Mesendoderm (in vitro differentiated cells): ENCODE measurements at regions not wholly inside any gene's neighbourhood (a gene's known extent, or its start where the extent isn't known, plus 50 kb on each side); places are given as distances from the start of the nearest gene placed in this dataset.

Source experiments
- DNase-seq: peaks from one replicate; pipeline ENCODE4 v3.0.0; 2013
- H2AK5ac ChIP-seq: 2 replicates; pipeline ENCODE4 v1.6.1; 2013; ENCODE audit warnings: low read length, inconsistent platforms
- H2BK120ac ChIP-seq: 2 replicates; pipeline ENCODE4 v1.6.1; 2013; ENCODE audit warnings: low read depth, mild to moderate bottlenecking, low read length, moderate library complexity, mixed read lengths
- H2BK15ac ChIP-seq: replicated peaks from 2 replicates; pipeline ENCODE4 v1.6.1; 2013; ENCODE audit warnings: low read depth, mild to moderate bottlenecking, moderate library complexity
- H2BK5ac ChIP-seq: 2 replicates; pipeline ENCODE4 v1.6.1; 2013; ENCODE audit warnings: low read length, inconsistent platforms
- H3K18ac ChIP-seq: 2 replicates; pipeline ENCODE4 v1.6.1; 2013; ENCODE audit warnings: mild to moderate bottlenecking, low read length, mixed read lengths
- H3K23ac ChIP-seq: one replicate; pipeline ENCODE4 v1.6.1; 2013; ENCODE audit warnings: low read length
- H3K27ac ChIP-seq: 2 replicates; pipeline ENCODE4 v1.5.1; 2013; ENCODE audit warnings: low read depth, mild to moderate bottlenecking, inconsistent platforms, low read length, moderate library complexity
- H3K27me3 ChIP-seq: 2 replicates; pipeline ENCODE4 v1.6.1; 2013; ENCODE audit warnings: low read length, control low read depth, mild to moderate bottlenecking, inconsistent platforms; ENCODE audit not compliant: insufficient read depth, poor library complexity
- H3K36me3 ChIP-seq: 2 replicates; pipeline ENCODE4 v1.6.1; 2013; ENCODE audit warnings: low read length, inconsistent platforms; ENCODE audit not compliant: control insufficient read depth, insufficient read depth
- H3K4ac ChIP-seq: one replicate; pipeline ENCODE4 v1.6.1; 2013; ENCODE audit warnings: low read depth, mild to moderate bottlenecking, low read length, moderate library complexity
- H3K4me1 ChIP-seq: 2 replicates; pipeline ENCODE4 v1.6.1; 2013; ENCODE audit warnings: low read depth, low read length, inconsistent platforms; ENCODE audit not compliant: control insufficient read depth
- H3K4me2 ChIP-seq: 2 replicates; pipeline ENCODE4 v1.6.1; 2013; ENCODE audit warnings: low read length
- H3K4me3 ChIP-seq: 2 replicates; pipeline ENCODE4 v1.5.1; 2013; ENCODE audit warnings: mild to moderate bottlenecking, low read length
- H3K56ac ChIP-seq: one replicate; pipeline ENCODE4 v1.6.1; 2013; ENCODE audit warnings: low read length
- H3K79me1 ChIP-seq: 2 replicates; pipeline ENCODE4 v1.6.1; 2013; ENCODE audit warnings: low read length, inconsistent platforms
- H3K79me2 ChIP-seq: 2 replicates; pipeline ENCODE4 v1.6.1; 2013; ENCODE audit warnings: mild to moderate bottlenecking, low read length; ENCODE audit not compliant: control insufficient read depth, insufficient read depth
- H3K9ac ChIP-seq: 2 replicates; pipeline ENCODE4 v1.6.1; 2013; ENCODE audit warnings: low read length, inconsistent platforms
- H4K5ac ChIP-seq: one replicate; pipeline ENCODE4 v1.6.1; 2013; ENCODE audit warnings: low read length
- H4K8ac ChIP-seq: one replicate; pipeline ENCODE4 v1.6.1; 2013; ENCODE audit warnings: low read depth, mild to moderate bottlenecking, control low read depth, low read length, moderate library complexity
- WGBS: extraction: QIAGEN DNeasy Blood & Tissue Kit; methylation state at CpG from one replicate; pipeline ENCODE4 v1.1.7; 2013; ENCODE audit warnings: low lambda C conversion rate, missing lambda C conversion rate; ENCODE audit not compliant: insufficient coverage; ENCODE audit errors: extremely low coverage; 5-methylcytosine and 5-hydroxymethylcytosine counted together

DNA sequence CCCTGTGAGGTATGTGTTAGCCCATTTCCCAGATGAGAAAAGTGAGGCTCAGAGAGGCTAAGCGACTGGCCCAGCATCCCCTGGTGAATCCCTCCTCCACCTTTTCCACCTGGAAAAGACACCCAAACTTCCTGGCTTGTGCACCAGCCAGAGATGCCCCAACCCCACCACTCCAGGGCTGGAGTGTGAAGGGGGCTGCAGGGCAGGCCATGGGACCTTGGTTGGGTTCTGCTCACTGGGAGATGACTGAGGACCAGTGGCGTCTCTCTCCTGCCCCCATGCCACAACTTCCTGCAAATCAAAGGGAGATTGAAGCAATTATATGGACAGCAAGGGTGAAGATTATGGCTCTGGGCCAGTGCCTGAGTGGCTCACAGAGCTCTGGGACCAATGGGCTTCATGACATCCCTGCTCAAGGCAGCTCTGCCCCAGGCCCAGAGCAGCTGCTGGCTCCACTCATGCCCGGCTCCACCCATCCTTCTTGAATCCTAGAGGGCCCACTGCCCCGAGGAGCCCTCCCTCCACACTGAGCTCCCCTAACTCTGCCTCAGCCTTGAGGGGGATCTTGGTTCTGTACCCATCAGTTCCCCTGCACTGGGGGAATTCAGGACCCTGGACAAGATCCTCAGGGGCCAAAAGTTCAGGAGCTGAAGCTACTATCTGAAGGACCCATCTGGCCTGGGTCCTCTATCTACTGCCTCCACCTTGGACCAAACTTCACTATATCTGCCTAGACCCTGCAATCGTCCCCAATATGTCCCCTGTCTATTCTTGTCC is 416.9 kb downstream of the PTPRU start:
- H3K23ac ChIP-seq = no peak overlapping the region
- no peak overlapping the region for H2AK5ac ChIP-seq
- H3K4me1 ChIP-seq = no peaks in the 10 kb centered on the region
- no peaks in the 10 kb centered on the region for H3K79me2 ChIP-seq
- WGBS = no CpG with 5 or more reads among the region's 5 CpGs
- H4K5ac ChIP-seq = no peak overlapping the region
- no peak overlapping the region for H3K4me3 ChIP-seq
- H3K36me3 ChIP-seq = no peaks in the 10 kb centered on the region
- no peak for DNase-seq
- H3K27me3 ChIP-seq = no peaks in the 10 kb centered on the region
- no peak overlapping the region for H2BK15ac ChIP-seq
- H3K4me2 ChIP-seq = no peak overlapping the region
- no peak overlapping the region for H3K18ac ChIP-seq
- no peak overlapping the region for H3K27ac ChIP-seq
- H2BK5ac ChIP-seq = no peak overlapping the region
- H4K8ac ChIP-seq = no peak overlapping the region
- H3K79me1 ChIP-seq = no peaks in the 10 kb centered on the region
- no peak overlapping the region for H2BK120ac ChIP-seq
- no peak overlapping the region for H3K56ac ChIP-seq
- no peak overlapping the region for H3K9ac ChIP-seq
- no peak overlapping the region for H3K4ac ChIP-seq

DNA sequence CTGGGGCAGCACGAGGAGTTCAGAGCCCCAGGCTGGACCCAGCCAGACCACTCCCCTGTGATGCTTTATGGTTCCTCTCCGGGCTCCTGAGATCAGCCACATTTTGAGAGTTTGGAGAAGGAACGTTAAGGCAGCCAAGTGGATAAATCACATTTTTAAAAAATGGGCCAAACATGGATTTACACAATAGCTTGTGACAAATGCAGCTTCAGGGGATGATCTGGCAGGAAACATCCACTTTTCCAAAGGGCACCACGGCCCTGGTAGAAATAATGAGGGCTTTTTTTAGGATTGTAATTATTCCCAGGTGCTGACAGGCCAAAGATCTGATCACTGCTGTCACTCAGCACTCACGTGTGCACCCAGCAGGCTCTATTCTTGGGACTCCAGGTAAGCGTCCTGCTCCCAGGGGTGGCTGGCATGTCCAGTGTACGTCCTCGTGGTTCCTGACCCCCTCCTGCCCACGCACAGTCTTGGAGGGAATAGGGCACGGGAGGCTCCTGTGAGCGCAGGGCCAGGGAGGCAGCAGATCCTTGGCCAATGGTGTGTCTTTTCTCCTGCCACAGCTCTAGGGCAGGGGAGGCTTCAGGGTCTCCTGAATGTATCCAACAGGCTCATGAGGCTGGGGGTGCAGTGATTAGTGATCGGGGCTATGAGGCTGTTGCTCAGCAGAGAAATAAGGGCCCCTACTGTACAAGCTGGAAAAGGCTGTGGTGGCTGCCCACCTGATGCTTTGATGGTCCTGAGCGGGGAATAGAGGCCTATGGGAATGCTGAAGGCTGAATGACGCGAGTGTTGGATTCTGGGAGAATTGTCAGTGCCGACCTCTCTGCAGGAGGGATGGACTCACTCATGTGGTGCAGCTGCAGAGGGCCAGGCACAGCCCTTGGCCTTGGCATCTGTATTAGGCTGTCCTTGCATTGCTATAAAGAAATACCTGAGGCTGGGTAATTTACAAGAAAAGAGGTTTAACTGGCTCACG is 415.7 kb downstream of the PTPRU start:
- no peak overlapping the region for H3K18ac ChIP-seq
- H3K4me1 ChIP-seq = no peaks in the 10 kb centered on the region
- no peaks in the 10 kb centered on the region for H3K79me2 ChIP-seq
- no peak overlapping the region for H3K23ac ChIP-seq
- H3K56ac ChIP-seq = no peak overlapping the region
- no peak overlapping the region for H3K4ac ChIP-seq
- H2BK15ac ChIP-seq = no peak overlapping the region
- H3K4me3 ChIP-seq = no peak overlapping the region
- H2AK5ac ChIP-seq = no peak overlapping the region
- H3K27me3 ChIP-seq = no peaks in the 10 kb centered on the region
- H3K36me3 ChIP-seq = no peaks in the 10 kb centered on the region
- DNase-seq = no peak
- no CpG with 5 or more reads among the region's 17 CpGs for WGBS
- H4K8ac ChIP-seq = no peak overlapping the region
- no peaks in the 10 kb centered on the region for H3K79me1 ChIP-seq
- H4K5ac ChIP-seq = no peak overlapping the region
- no peak overlapping the region for H2BK120ac ChIP-seq
- H3K27ac ChIP-seq = no peak overlapping the region
- no peak overlapping the region for H3K9ac ChIP-seq
- H3K4me2 ChIP-seq = no peak overlapping the region
- no peak overlapping the region for H2BK5ac ChIP-seq

- Histone ChIP-seq H2AK5ac (no peak overlapping the region), H3K79me2 (no peaks in the 10 kb centered on the region), H2BK5ac (no peak overlapping the region), H3K56ac (no peak overlapping the region), H3K79me1 (no peaks in the 10 kb centered on the region), H4K5ac (no peak overlapping the region), H3K9ac (no peak overlapping the region), H3K18ac (no peak overlapping the region), H3K36me3 (no peaks in the 10 kb centered on the region), H3K4me2 (no peak overlapping the region), H3K27me3 (no peaks in the 10 kb centered on the region), H3K4me1 (no peaks in the 10 kb centered on the region), H4K8ac (no peak overlapping the region), H2BK15ac (no peak overlapping the region), H3K4ac (no peak overlapping the region), H2BK120ac (no peak overlapping the region), H3K23ac (no peak overlapping the region), H3K27ac (no peak overlapping the region), H3K4me3 (no peak overlapping the region)
- no peak for DNase-seq
Measured at GRCh38 chr1:29651246-29651645, 414.9 kb downstream of the PTPRU start.

GRCh38 chr1:29650476-29650875 is 414.2 kb downstream of the PTPRU start:
- Histone ChIP-seq H2AK5ac (no peak overlapping the region), H3K9ac (no peak overlapping the region), H3K4ac (no peak overlapping the region), H3K4me3 (no peak overlapping the region), H3K23ac (no peak overlapping the region), H3K56ac (no peak overlapping the region), H3K27me3 (no peaks in the 10 kb centered on the region), H2BK15ac (no peak overlapping the region), H2BK120ac (no peak overlapping the region), H3K36me3 (no peaks in the 10 kb centered on the region), H3K79me1 (no peaks in the 10 kb centered on the region), H3K27ac (no peak overlapping the region), H3K4me2 (no peak overlapping the region), H3K4me1 (no peaks in the 10 kb centered on the region), H3K18ac (no peak overlapping the region), H4K8ac (no peak overlapping the region), H2BK5ac (no peak overlapping the region), H4K5ac (no peak overlapping the region), H3K79me2 (no peaks in the 10 kb centered on the region)
- DNase-seq = no peak
- no CpG with 5 or more reads among the region's 3 CpGs for WGBS

GRCh38 chr1:29650041-29650400 is 413.7 kb downstream of the PTPRU start:
- Histone ChIP-seq H3K4me3 (no peak overlapping the region), H3K18ac (no peak overlapping the region), H3K36me3 (no peaks in the 10 kb centered on the region), H3K23ac (no peak overlapping the region), H3K9ac (no peak overlapping the region), H3K79me1 (no peaks in the 10 kb centered on the region), H2AK5ac (no peak overlapping the region), H3K4me1 (no peaks in the 10 kb centered on the region), H3K27me3 (no peaks in the 10 kb centered on the region), H2BK15ac (no peak overlapping the region), H3K4me2 (no peak overlapping the region), H3K79me2 (no peaks in the 10 kb centered on the region), H4K8ac (no peak overlapping the region), H4K5ac (no peak overlapping the region), H3K27ac (no peak overlapping the region), H2BK120ac (no peak overlapping the region), H3K56ac (no peak overlapping the region), H2BK5ac (no peak overlapping the region), H3K4ac (no peak overlapping the region)
- DNase-seq = no peak
- no CpG with 5 or more reads among the region's 8 CpGs for WGBS
